ENCODE measurements at regions not wholly inside any gene's neighbourhood (a gene's known extent, or its start where the extent isn't known, plus 50 kb on each side); places are given as distances from the start of the nearest gene placed in this dataset.
"Not testable (repeated sequence)": the region's sequence is repeated elsewhere in the genome, so short reads cannot be mapped to it uniquely, and the experiment has no call there.

DNA sequence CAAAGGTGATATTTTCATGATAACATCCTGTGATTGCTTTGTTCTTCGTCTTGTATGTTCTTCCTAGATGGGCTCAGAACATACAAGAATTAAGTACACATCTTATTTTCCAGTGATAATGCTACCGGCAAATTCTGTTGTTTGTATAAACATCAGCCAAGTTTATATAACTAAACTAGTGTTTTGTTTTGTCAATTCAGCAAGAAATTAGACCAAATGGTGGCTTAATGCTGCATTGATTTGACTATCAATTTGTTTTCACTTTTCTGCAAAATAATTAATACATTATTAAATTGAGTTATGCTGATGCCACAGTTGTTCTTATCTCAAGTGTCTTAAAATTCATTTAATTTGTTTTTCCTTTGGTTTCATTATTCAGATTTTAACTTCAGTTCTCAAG, 177.7 kb downstream of the OR4F29 start:
- not testable (repeated sequence) for DNase-seq (ENCODE audit: low read depth in 2 of 3, low spot score in 1 of 3)

DNA sequence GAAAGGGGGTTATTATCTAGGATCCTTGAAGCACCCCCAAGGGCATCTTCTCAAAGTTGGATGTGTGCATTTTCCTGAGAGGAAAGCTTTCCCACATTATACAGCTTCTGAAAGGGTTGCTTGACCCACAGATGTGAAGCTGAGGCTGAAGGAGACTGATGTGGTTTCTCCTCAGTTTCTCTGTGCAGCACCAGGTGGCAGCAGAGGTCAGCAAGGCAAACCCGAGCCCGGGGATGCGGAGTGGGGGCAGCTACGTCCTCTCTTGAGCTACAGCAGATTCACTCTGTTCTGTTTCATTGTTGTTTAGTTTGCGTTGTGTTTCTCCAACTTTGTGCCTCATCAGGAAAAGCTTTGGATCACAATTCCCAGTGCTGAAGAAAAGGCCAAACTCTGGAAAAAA, 183.7 kb downstream of the OR4F29 start:
- DNase-seq (ENCODE audit: low read depth in 2 of 3, low spot score in 1 of 3) = peak; percentile 45 to 64 (median 64)
